GM23338 (cell line): ENCODE measurements at regions not wholly inside any gene's neighbourhood (a gene's known extent, or its start where the extent isn't known, plus 50 kb on each side); places are given as distances from the start of the nearest gene placed in this dataset.

ENCODE experiments used
- EZH2phosphoT487 ChIP-seq: fragments of 200-600 bp; sonication (generic); IDR thresholded peaks from one replicate; pipeline ENCODE4 v1.8.1; 2018; ENCODE audit warnings: antibody characterized with exemption; ENCODE audit not compliant: unreplicated experiment
- JUNB ChIP-seq: IDR thresholded peaks from one replicate; pipeline ENCODE4 v1.6.1; 2016; ENCODE audit warnings: antibody characterized with exemption; ENCODE audit not compliant: unreplicated experiment
- POLR2AphosphoS5 ChIP-seq: IDR thresholded peaks from 2 replicates; pipeline ENCODE4 v1.6.1; 2016; ENCODE audit warnings: antibody characterized with exemption, low read depth
- TF ChIP-seq, protein P1 (sequence below), 2 experiments: fragments of 200-600 bp in 1 of 2; sonication (generic) in 1 of 2; conservative IDR thresholded peaks; 2 replicates each; pipeline versions ENCODE4 v1.5.1 to v1.6.1; 2016 to 2017; ENCODE audit warnings: antibody characterized with exemption in 2 of 2, low read depth in 2 of 2, mild to moderate bottlenecking in 2 of 2, moderate library complexity in 1 of 2
- TF ChIP-seq, protein P2 (sequence below): IDR thresholded peaks from one replicate; pipeline ENCODE4 v1.6.1; 2018; ENCODE audit warnings: antibody characterized with exemption; ENCODE audit not compliant: unreplicated experiment

DNA sequence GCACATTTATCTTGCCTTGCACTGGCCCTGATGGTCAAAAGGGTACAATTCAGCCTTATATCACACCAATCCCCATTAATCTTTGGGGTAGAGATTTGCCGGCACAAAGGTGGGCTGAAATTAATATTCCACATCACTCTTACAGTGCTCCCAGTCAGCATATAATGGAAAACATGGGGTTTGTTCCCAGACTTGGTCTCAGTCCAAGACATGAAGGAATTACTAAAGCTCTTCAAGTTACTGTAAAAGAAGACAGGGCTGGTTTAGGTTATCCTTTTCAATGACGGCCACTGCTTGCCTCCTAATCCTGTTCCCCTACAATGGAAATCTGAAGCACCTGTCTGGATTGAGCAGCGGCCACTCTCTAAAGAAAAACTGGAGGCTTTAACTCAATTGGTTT, 160.7 kb downstream of the IER5 start:
- TF ChIP-seq, protein P1, sequence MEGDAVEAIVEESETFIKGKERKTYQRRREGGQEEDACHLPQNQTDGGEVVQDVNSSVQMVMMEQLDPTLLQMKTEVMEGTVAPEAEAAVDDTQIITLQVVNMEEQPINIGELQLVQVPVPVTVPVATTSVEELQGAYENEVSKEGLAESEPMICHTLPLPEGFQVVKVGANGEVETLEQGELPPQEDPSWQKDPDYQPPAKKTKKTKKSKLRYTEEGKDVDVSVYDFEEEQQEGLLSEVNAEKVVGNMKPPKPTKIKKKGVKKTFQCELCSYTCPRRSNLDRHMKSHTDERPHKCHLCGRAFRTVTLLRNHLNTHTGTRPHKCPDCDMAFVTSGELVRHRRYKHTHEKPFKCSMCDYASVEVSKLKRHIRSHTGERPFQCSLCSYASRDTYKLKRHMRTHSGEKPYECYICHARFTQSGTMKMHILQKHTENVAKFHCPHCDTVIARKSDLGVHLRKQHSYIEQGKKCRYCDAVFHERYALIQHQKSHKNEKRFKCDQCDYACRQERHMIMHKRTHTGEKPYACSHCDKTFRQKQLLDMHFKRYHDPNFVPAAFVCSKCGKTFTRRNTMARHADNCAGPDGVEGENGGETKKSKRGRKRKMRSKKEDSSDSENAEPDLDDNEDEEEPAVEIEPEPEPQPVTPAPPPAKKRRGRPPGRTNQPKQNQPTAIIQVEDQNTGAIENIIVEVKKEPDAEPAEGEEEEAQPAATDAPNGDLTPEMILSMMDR (conservative IDR thresholded peaks at IDR 0.05; ENCODE audit: low read depth in 2 of 2): no peak
- TF ChIP-seq POLR2AphosphoS5 (no peak), JUNB (no peak), EZH2phosphoT487 (no peak)
- TF ChIP-seq, protein P2, sequence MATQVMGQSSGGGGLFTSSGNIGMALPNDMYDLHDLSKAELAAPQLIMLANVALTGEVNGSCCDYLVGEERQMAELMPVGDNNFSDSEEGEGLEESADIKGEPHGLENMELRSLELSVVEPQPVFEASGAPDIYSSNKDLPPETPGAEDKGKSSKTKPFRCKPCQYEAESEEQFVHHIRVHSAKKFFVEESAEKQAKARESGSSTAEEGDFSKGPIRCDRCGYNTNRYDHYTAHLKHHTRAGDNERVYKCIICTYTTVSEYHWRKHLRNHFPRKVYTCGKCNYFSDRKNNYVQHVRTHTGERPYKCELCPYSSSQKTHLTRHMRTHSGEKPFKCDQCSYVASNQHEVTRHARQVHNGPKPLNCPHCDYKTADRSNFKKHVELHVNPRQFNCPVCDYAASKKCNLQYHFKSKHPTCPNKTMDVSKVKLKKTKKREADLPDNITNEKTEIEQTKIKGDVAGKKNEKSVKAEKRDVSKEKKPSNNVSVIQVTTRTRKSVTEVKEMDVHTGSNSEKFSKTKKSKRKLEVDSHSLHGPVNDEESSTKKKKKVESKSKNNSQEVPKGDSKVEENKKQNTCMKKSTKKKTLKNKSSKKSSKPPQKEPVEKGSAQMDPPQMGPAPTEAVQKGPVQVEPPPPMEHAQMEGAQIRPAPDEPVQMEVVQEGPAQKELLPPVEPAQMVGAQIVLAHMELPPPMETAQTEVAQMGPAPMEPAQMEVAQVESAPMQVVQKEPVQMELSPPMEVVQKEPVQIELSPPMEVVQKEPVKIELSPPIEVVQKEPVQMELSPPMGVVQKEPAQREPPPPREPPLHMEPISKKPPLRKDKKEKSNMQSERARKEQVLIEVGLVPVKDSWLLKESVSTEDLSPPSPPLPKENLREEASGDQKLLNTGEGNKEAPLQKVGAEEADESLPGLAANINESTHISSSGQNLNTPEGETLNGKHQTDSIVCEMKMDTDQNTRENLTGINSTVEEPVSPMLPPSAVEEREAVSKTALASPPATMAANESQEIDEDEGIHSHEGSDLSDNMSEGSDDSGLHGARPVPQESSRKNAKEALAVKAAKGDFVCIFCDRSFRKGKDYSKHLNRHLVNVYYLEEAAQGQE: no peak
